ENCODE measurements at regions not wholly inside any gene's neighbourhood (a gene's known extent, or its start where the extent isn't known, plus 50 kb on each side); places are given as distances from the start of the nearest gene placed in this dataset.

- TF ChIP-seq RAD21 (IDR thresholded peaks at IDR 0.05 in 1 of 2, conservative IDR thresholded peaks at IDR 0.05 in 1 of 2; ENCODE audit: low read depth in 2 of 2, low read length in 2 of 2) (no peak), SUZ12 (IDR thresholded peaks at IDR 0.05; ENCODE audit: low read length) (no peak), CTCF (IDR thresholded peaks at IDR 0.05; ENCODE audit: control extremely low read depth in 1 of 3, insufficient read depth in 1 of 3, low read depth in 1 of 3, low read length in 3 of 3) (no peak), JUN (IDR thresholded peaks at IDR 0.05; ENCODE audit: low read depth, low read length) (no peak), CBX8 (IDR thresholded peaks at IDR 0.05; ENCODE audit: borderline replicate concordance, low read depth, low read length) (no peak), SP1 (IDR thresholded peaks at IDR 0.05; ENCODE audit: low read depth, low read length) (no peak), BCL11A (IDR thresholded peaks at IDR 0.05; ENCODE audit: low read depth in 2 of 2, low read length in 2 of 2) (no peak), GABPA (IDR thresholded peaks at IDR 0.05; ENCODE audit: borderline replicate concordance, insufficient read depth, low read length) (no peak), TBP (IDR thresholded peaks at IDR 0.05; ENCODE audit: low read depth, low read length) (no peak), CTBP2 (IDR thresholded peaks at IDR 0.05; ENCODE audit: borderline replicate concordance, insufficient read depth, insufficient read length, low read length) (no peak), TAF7 (optimal IDR thresholded peaks at IDR 0.05; ENCODE audit: borderline replicate concordance, low read depth, low read length) (no peak), POLR2AphosphoS5 (IDR thresholded peaks at IDR 0.05; ENCODE audit: low read depth, low read length) (no peak)
Observed at GRCh38 chr17:55587608-55588139, 76.4 kb upstream of the SMIM36 start.

Measured in H1 (cell line).